GM19438 (cell line): ENCODE measurements at regions not wholly inside any gene's neighbourhood (a gene's known extent, or its start where the extent isn't known, plus 50 kb on each side); places are given as distances from the start of the nearest gene placed in this dataset.

ENCODE experiments used
- ATAC-seq: cut with Tn5 transposase; IDR thresholded peaks from one replicate; pipeline ENCODE4 v1.9.1; 2021; ENCODE audit warnings: low read depth; ENCODE audit not compliant: unreplicated experiment

- no peak for ATAC-seq
Observed at GRCh38 chr5:153421676-153422075, 68.8 kb upstream of the GRIA1 start.

- no peak for ATAC-seq
Observed at GRCh38 chr5:153425914-153426313, 64.6 kb upstream of the GRIA1 start.

DNA sequence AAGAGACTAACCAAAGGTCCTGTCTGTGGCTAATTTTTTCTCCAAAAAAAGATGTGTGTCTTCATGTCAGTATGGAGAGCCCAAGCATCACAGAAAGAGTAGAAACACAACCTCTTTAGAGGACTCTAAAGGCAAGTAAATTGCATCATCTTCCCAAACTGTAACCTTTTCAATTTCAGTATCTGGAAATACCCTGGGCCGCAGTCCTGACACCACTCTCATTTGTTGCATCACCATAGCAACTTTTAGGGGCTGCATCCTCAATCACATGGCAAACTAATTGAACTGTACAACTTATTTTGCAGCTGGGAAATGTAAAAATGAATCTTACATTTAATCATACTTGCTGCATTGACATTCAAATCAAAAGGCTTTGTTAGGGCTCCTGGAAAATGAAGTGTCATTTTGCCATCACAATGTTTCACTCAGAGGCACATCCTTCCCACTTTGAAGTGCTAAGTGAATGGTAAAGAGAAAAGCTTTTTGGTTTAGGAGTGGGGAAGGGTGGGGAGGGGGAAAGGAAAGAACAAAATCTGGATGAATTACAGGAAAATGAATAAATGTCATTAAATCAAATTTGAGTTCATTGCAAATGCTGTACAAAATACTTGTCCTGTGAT, 60.6 kb upstream of the GRIA1 start:
- ATAC-seq: peak; percentile 82

GRCh38 chr5:153432583-153432982, 57.9 kb upstream of the GRIA1 start:
- no peak for ATAC-seq

DNA sequence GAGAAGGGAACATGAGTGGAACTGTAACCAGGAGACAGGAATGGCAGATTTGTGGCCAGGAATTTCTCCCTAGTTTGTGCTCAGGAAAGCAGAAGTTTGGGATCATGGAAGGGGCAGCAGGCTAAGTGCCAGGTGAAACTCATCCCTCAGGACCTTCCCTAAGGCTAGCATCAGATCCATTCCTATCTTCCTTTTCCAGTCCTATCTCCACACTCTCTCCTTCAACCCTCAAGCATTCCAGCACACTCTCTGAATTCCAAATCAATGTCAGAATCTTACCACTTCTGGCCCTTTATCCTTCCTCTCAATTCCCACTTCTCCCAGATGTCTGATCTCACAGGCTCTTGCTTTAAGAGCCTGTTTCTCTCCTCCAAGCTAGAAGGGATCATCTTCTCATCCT, 53.2 kb upstream of the GRIA1 start:
- ATAC-seq: no peak

- no peak for ATAC-seq
Observed at GRCh38 chr5:153439130-153439529, 51.3 kb upstream of the GRIA1 start.
